D341Med (cell line): ENCODE measurements at regions not wholly inside any gene's neighbourhood (a gene's known extent, or its start where the extent isn't known, plus 50 kb on each side); places are given as distances from the start of the nearest gene placed in this dataset.
"Not testable (repeated sequence)": the region's sequence is repeated elsewhere in the genome, so short reads cannot be mapped to it uniquely, and the experiment has no call there.

Source experiments
- DNase-seq: peaks from one replicate; pipeline ENCODE4 v3.0.0; 2012; ENCODE audit warnings: low spot score

DNA sequence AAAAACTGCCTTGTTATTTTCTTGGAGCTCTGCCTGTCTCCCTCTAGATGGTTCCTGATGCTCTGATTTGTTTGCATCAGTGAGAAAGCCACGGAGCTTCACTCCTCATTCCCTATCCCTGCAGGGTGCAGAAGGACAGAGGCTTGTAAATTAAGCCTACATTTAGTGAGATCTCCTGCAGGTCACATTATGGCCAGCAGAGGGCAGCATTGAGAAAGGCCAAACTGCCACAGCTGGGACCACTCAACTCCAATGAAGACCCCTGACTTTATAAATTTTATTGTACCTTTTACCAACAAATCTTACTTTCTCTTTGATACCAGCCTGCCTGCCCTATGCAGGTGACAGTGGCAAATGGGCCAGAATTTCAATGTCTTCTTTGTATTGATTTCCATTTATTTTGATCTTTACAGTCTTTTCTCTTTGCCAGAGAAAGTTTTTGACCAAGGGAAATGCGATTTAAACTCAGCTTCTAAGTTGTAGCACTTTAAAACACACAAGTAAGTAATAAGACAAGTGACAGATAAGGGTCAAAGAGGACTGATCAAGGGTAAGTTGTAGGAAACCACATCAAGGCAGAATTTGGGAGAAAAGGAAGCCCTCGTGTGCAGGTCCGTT, 1029.1 kb upstream of the KLHL29 start:
- DNase-seq = peak; percentile 41

DNA sequence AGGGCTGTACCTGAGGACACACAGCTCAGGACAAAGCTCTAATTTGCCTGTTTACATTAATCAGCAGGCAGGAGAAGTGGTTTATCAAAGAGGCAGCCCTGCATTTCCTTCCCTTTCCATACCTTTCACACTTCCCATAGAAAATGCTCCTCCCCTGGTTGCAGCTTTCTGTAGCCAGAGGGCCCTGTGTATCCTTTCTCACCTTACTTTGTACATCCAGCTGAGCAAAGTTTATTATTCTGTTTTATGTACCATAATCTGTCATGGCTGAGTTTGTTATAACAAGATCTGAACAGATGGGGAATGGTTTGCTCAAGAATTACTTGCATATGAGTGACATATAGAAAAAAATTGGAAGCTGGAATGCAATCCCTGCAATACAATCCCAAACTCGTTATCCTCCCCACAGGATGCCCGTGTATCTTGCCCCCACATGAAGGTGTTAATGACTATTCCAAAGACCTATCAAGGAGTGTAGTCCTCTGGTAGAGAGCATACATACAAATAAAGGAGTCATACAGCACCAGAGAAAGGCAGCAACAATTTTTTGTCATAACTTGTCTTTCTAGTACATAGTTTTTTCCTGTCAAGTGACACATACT, 1025.8 kb upstream of the KLHL29 start:
- no peak for DNase-seq

DNA sequence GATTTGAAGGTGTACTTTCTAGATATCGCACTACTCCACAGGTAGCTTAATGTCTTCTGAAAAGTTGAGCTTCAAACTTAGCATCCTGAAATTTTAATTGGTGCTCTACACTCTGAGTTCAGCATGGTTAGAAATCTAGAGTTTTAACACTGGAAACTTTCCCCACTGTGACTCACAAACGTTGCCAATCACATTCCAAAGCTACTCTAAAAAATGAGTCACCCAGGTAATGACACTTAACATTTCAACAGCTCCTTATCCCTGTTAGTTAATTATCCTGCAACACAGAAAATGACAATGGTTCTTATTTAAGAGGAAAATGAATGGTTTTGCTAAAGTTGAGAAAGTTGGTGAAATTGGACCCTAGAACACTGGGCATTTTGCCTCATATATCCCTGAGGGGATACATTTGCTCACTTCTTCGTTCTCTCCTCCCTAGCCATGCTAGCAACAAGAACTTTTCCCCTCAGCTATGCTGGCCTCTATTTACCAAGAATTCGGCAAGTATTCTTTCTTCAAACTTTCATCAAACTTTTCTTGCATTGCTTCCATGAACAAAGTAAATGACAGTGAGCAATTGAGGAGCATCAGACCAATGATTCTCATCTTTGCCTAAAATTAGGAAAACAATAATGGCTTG, 1024.1 kb upstream of the KLHL29 start:
- no peak for DNase-seq

DNA sequence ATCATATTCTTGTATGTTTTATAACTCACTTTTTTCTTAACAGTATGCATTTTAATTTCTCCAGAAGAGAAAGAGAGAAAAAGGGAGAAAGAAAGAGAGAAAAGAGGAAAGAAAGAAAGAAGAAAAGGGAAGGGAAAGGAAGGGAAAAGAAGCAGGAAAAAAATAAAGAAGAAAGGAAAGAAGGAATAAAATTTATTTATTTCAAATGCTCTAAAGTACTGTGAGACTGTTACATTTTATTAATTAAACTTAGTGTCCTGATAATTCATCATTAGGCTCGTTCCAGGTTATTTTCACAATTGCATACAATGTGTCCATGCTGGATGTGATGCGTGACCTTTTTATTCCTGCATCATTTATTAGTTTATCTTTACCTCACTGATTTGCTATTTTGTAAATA, 1023.4 kb upstream of the KLHL29 start:
- DNase-seq = no peak

DNA sequence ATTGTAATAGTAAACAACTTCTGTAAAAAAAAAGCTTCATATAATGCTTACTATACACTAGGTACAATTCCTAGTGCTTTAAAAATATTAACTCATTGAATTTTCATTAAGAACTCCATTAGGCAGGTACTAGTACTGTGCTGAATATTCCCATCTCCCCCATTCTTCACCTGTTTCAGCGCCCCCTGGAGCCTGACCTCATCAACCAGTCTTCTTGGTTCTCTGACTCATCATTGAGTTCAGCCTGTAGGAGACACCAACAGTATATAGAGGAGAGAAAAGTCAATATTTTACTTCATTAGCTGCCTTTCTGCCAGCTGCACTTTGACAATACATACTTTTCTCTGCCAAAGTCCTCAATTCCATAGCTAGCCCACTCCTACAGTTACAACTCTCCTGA, 1009.9 kb upstream of the KLHL29 start:
- no peak for DNase-seq

DNA sequence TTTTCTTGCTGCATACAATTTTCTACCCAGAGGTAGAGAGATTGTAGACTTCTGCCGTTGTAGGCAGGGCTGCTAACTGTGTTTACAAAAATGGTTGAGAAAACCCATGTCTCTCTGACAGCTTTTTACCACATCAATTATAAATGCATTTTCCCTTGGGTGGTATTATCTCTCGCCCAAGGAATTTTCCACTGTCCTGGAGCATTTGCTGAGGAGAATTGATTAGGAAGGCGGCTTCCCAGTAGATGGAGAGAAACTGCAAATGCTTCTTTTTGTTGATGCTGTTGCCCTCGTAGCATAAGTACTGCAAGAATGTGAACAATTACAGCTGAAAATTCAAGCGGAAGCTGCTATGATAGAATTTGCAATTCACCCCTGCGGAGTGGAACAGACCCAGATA, 1007.7 kb upstream of the KLHL29 start:
- no peak for DNase-seq

DNA sequence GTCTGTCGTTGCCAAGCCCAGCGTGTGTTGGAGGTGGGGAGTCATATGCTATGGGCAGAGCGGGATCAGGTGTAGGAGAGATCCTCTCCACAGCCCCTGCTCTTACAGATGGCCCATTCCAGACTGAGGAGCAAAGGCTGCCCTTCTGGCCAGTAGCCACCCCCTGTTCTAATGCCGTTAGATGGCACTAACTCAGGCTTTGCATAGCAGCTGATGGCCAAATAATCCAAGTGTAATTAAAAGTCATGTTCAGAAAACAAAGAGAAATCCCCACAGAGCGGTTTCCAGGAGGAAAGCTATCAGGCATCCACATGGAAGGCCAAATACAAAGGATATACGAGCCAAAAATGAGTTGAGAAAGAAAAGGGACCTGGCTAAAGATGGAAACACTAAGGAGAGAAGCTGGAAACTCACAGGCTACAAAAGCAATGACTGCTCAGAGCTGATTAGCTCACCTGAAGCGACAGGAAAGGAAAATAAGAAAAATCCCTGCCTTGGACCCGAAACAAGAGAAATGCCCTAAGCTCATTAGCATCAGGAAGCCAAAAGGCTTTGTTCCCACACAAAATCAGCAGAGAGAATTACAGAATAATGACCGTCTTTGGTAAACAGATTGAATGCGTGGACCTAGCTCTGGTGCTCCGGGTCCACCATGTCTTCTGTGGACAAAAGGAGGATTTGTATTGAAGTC, 1002.4 kb upstream of the KLHL29 start:
- no peak for DNase-seq

DNA sequence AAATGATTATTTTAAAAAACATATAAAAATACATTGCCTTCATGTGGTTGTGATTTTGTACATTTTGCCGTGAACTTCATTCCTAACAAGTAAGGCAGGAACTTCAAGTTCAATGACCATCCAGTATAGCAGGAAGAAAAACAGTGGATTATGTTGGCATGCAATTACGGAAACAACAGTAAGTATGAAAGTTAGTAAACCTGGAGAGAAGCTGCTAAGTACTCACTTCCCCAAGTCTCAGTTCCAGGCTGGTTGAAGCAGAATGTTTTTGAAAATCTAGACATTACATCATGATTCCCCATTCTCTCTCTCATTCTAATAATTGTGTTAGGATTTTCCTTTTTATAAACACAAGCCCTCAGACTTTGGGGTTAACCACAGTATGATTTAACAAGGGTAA, 987.1 kb upstream of the KLHL29 start:
- no peak for DNase-seq

DNA sequence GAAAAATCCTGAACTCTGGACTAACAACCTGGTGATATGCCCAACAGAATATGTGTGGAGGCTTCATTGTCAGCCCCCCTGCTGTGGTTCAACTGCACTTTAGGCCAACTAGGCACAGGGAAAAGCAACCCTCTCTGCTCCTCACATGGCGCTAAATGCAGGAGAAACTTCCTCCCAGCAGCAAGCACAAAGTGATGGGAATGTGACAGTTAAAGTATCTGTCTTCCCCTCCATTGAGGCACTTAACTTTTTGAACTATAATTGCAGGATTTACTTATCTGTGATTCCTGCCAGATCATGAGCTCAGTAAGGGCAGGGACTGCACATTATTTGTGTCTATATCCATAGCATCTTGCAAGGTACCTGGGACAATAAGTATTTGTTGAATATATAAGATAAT, 981.2 kb upstream of the KLHL29 start:
- DNase-seq = no peak

DNA sequence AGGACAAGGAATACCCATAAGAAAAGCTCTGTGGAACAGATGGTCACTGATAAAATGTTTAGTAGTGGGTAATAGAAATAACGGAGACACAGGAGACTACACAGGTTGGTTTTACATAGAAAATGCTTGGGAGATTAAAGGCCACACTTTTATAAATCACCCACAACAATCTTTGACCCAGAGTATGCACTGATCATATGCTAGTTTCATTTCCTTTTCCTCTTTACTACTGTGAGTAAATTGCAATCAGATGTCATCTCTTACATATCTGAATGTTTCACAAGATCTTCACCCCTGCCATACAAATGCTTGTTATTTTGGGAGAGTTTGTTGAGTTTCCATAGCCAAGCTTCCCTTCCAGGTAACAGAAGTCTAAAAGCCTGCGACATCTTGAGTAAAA, 978.4 kb upstream of the KLHL29 start:
- no peak for DNase-seq

DNA sequence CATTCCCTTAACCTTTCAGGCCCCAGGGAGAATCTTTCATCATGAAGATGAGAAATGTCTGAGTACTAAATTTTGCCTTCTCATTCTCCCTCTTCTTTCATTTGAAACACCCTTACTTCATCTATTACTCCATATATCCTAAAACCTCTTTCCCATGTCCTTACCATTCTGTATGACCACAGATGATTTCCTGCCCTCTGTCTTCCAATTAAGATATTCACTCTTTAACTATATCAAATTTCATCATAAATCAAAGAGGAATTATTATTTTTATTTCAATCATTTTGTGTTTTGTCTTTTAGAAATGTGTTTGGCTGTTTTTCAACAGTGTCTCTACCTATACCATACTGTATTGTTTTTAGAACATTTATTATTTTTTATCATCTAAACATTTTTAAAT, 964.9 kb upstream of the KLHL29 start:
- no peak for DNase-seq

DNA sequence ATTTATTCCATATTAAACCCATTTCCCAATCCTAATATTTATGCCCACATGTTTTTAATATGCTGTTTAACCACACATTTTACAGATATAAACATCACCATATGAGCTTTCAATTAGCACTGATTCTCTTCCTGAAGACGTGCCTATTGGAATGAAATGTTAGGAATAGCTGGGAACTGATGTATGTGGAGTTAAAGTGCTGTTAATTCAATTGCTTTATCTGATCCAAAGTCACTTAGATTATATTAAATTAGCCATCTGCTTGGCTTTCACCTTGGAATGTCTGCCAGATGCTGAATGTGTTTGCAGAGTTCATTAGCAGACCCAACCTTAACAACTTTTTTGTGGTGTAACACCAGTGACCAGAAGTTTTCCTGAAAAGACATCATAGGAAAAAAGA, 942.9 kb upstream of the KLHL29 start:
- DNase-seq = no peak

DNA sequence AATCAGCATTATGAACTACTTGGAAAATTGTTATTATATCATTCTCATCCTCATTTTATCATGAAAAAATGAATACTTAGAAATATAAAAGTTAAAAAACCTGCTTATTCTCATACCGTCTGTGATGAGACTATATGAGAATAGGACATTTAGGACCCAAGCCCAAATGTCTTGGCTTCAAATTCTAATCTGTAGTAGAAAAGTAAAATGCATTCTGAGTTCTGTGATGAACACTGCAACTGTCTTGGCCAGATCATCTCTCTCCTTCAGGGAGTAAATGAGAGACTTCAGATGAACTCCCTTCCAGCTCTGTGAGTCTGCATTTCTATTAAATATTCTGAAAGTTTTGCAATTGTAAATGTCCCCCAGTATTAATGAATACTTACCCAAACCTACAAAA, 940.7 kb upstream of the KLHL29 start:
- no peak for DNase-seq

DNA sequence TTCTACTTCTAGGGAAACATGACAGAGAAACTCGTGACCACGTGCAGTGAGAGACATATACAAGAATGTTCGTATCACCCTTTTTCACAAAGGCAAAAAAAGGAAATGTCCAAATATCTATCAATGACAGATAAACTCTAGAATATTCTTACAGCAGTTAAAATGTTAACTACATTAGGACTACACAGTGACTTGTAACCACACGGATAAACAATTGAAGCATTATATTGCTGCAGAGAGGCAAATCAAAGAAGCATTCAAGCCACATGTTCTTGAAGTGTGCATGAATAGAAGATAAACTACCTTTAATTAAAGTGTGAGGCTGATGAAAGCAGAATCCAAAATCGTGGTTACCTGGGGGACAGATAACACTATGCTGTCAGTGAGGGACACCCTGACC, 935.3 kb upstream of the KLHL29 start:
- DNase-seq = no peak

DNA sequence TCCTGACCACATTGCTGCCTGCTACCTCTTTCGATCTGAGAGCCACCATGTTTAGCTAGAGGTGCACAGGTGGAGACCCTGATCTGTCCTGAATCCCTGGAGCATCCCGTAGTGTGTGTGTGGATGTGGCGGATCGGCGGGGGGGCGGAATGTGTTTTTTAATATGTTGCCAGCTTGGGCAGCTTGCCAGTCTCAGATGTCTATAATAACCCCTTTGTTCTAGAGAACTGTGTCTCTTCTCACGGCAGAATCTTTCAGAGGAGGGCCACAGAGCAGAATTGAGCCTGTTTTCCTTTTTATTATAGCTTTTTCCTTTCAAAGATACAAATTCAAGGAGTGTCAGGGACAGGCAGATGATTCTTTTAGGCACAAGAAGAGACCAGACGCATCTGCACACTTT, 934.1 kb upstream of the KLHL29 start:
- DNase-seq = no peak

DNA sequence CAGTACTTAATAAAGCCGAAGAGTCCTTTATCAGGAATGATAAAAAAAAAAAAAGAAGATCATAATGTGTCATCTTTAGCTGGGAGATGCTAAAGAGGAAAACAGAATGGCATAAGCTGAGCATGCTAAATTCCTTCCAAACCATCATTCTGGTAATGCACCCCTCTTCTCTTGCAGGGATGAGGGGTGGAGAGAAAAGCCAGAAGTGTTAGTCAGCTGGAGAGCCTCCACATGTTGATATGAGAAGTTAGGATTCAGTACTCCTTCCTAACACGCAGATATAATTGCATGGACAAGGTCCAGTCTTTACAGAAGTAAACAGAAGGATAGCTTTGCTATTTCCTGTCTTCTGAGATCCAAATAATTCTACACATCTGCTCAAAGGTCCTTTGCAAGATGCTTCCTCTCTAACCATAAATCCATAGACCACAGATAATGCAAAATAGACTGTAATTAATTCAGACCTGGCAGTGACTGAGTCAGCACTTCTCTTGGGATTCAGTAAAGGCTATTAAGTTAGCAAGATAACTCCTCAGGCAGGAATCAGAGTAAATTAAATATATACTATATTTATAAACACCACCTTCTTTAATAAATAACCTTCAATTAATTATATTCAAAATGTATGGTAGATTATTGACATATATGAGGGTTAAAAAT, 930.0 kb upstream of the KLHL29 start:
- no peak for DNase-seq

DNA sequence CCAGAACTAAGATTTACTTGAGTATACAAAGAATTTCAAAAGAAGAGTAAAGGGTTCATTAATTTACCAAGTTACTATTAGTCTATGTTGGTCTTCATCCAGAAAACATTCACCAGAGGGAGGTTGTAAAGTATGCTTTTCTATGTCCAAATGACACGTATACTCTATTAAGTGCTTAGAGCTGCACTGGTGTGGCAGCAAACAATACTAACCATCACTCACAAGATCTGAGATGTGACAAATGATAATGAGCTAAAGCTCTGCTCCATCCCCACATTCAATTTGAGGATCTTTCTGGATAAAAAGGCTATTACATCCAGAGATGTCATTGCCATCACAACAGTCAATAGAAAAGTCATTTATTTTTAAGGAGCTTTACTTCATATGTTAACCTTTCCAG, 926.5 kb upstream of the KLHL29 start:
- DNase-seq = no peak

DNA sequence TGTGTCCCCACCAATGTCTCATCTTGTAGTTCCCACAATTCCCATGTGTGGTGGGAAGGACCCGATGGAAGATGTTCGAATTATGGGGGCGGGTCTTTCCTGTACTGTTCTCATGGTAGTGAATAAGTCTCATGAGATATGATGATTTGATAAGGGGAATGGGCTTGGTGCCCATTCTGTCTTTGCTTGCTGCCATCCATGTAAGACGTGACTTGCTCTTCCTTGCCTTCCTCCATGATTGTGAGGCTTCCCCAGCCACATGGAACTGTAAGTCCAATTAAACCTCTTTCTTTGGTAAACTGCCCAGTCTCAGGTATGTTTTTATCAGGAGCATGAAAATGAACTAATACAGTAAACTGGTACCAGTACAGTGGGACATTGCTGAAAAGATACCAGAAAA, 909.9 kb upstream of the KLHL29 start:
- not testable (repeated sequence) for DNase-seq

DNA sequence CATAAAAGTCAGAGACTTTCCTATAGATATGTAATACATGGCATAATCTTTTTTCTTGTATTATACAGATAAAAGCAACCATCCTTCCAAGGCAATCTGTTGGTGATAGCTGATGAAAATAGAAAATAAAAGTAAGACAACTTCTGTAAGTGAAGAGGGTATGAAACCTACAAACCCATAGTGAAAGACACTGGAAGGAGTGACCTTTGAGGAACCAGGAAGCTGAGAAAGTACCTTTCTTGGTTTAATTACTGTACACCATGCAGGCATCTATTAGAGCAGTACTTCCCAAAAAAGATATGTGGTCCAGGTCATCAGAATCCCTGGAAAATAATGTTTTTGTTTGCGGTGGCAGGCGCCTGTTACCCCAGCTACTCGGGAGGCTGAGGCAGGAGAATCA, 906.6 kb upstream of the KLHL29 start:
- no peak for DNase-seq

DNA sequence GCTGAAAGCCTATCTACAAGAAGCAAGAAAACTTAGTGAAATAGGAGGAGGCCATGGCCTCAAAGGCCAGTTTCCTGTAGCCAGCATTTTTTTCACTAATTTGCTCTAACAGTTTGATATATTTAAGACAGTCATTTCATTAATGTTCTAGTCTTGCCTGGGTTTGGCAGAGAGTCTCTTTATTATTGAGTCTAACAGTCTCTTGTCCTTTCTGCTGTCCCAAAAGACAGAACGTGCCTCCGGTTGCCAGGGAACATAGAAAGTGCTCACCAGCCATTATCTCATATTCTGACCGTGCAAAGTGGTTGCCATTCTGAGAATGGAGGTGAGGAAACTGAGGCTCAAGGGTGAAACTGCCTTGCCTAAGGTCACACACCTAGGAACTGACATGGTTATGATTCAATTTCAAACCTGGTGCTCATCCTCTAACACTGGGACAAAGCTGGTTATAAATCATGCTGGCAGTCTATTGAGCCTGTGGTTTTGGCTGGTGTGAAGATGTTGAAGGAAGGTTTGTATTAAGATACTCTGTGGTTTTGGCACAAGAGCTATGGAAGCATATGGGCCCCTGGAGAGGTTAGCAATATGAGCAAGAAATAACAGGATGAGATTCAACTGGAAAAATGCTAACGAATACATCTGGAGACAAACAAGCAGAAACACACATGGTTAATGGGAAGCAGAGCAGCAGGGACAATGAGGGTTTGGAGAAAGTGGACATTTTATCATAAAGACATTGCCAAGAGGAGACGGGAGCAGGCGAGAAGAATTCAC, 903.3 kb upstream of the KLHL29 start:
- no peak for DNase-seq

DNA sequence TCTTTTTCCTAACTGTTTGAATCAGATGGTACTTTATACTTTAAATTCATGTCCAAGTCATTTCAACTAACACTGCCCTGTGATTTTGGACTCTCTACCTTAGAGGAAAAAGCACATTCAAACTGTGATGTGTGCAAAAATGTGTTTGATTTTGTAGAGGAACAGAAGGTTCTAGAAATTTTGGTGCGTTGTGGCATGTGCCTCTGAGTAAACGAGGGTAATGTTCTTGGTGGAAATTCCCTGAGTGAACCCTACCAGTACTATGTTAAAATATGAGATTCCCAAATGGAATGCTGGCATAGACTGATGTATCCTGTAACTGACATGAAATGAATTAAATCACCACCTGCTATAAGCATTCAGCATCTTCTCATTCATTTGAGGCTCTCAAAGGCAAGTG, 901.9 kb upstream of the KLHL29 start:
- DNase-seq = no peak

DNA sequence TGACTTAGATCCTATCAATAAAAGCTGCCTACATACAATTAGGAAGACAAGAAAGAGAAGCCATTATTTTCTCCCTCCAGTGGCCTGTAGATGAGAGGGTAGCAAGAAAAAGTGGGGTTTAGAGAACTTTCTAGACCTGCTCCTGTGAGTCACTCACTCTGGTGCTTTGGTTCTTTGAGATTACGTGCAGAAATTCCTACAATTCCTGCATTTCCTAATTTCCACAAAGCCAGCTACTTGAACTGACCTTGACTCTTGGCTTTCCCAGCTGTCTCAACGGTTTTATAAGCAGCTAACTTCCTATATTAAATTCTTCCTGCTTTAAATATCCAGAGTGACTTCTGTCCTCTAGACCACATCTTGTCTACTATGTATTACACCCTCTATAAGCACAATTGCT, 899.5 kb upstream of the KLHL29 start:
- DNase-seq = no peak
